Endothelial cell of umbilical vein (primary cell): ENCODE measurements at regions not wholly inside any gene's neighbourhood (a gene's known extent, or its start where the extent isn't known, plus 50 kb on each side); places are given as distances from the start of the nearest gene placed in this dataset.

Source experiments
- BruUV-seq: library from RNA; stranded (reverse); fragments of 400-500 nt; replicated peaks from 2 replicates; lab custom pipeline; 2021; lab: Mats Ljungman, UMichigan
- CTCF ChIA-PET: fragments of 300-600, 350-600 bp; sonication (Branson Sonifier 250); formaldehyde crosslinking; loops from one replicate; lab custom pipeline; 2021; ENCODE audit warnings: antibody characterized with exemption, inconsistent platforms; lab: Charles Lee
- POLR2A ChIA-PET: fragments of 300-600, 350-600 bp; sonication (Branson Sonifier 250); formaldehyde crosslinking; loops from one replicate; lab custom pipeline; 2021; ENCODE audit warnings: antibody characterized with exemption, inconsistent platforms; lab: Charles Lee
- DNase-seq: peaks from one replicate; pipeline ENCODE4 v3.0.0-alpha.2; 2011; ENCODE audit warnings: low read depth, low spot score
- FAIRE-seq: peaks from 2 replicates; lab custom pipeline; 2011; peaks lifted over from hg19 to GRCh38; lab: Jason Lieb, UNC
- H2AFZ ChIP-seq: 2 replicates; pipeline ENCODE4 v1.6.0; 2012; ENCODE audit warnings: low read depth, low read length, control low read depth, inconsistent platforms
- H3K27ac ChIP-seq: 2 replicates; pipeline ENCODE4 v1.5.1; 2011; ENCODE audit warnings: low read depth, mild to moderate bottlenecking, control low read depth, low read length, moderate library complexity; ENCODE audit not compliant: insufficient read depth
- H3K27me3 ChIP-seq, 2 experiments: 2 replicates each; pipeline versions ENCODE4 v1.6.0 to v1.6.1; 2011; ENCODE audit warnings: low read length in 2 of 2, mixed read lengths in 1 of 2; ENCODE audit not compliant: control insufficient read depth in 2 of 2, insufficient read depth in 2 of 2
- H3K36me3 ChIP-seq, 2 experiments: 2 replicates in 1 of 2; 3 replicates in 1 of 2; pipeline ENCODE4 v1.5.1; 2011; ENCODE audit warnings: low read length in 2 of 2, mild to moderate bottlenecking in 1 of 2, moderate library complexity in 1 of 2; ENCODE audit not compliant: control insufficient read depth in 2 of 2, insufficient read depth in 2 of 2; ENCODE audit errors: extremely low read depth in 1 of 2
- H3K4me1 ChIP-seq: 3 replicates; pipeline ENCODE4 v1.5.1; 2011; ENCODE audit warnings: mild to moderate bottlenecking, low read length; ENCODE audit not compliant: control insufficient read depth, insufficient read depth; ENCODE audit errors: extremely low read depth
- H3K4me2 ChIP-seq: 2 replicates; pipeline ENCODE4 v1.6.1; 2011; ENCODE audit warnings: low read length, control low read depth, mixed read lengths; ENCODE audit not compliant: insufficient read depth
- H3K4me3 ChIP-seq, 3 experiments: fragments of 200-600 bp in 1 of 3; sonication (generic), shearing (Covaris generic) in 1 of 3; replicated peaks in 1 of 3; 2 replicates each; pipeline ENCODE4 v1.5.1; 2011 to 2016; ENCODE audit warnings: control low read depth in 3 of 3, low read length in 3 of 3, mild to moderate bottlenecking in 2 of 3, inconsistent platforms in 1 of 3, low read depth in 1 of 3, moderate library complexity in 1 of 3; ENCODE audit not compliant: insufficient read depth in 1 of 3
- H3K79me2 ChIP-seq: 2 replicates; pipeline ENCODE4 v1.6.0; 2012; ENCODE audit warnings: low read length, inconsistent platforms; ENCODE audit not compliant: control insufficient read depth, insufficient read depth
- H3K9ac ChIP-seq: replicated peaks from 2 replicates; pipeline ENCODE3; 2011; ENCODE audit warnings: low read length, control low read depth; ENCODE audit not compliant: insufficient read depth; ENCODE audit errors: extremely low read depth
- H3K9me1 ChIP-seq: replicated peaks from 3 replicates; pipeline ENCODE4 v1.6.0; 2011; ENCODE audit warnings: mild to moderate bottlenecking, low read length; ENCODE audit not compliant: control insufficient read depth, insufficient read depth; ENCODE audit errors: extremely low read depth
- H3K9me3 ChIP-seq: replicated peaks from 2 replicates; pipeline ENCODE4 v1.5.1; 2012; ENCODE audit warnings: low read length, inconsistent platforms; ENCODE audit not compliant: control insufficient read depth, insufficient read depth
- H4K20me1 ChIP-seq: replicated peaks from 2 replicates; pipeline ENCODE3; 2011; ENCODE audit warnings: mild to moderate bottlenecking, low read length; ENCODE audit not compliant: control insufficient read depth, insufficient read depth; ENCODE audit errors: extremely low read depth
- EZH2 ChIP-seq: IDR thresholded peaks from 2 replicates; pipeline ENCODE4 v1.6.1; 2012; ENCODE audit warnings: borderline replicate concordance, low read depth, mild to moderate bottlenecking, moderate library complexity, low read length, inconsistent platforms; ENCODE audit not compliant: severe bottlenecking
- FOS ChIP-seq: IDR thresholded peaks from 2 replicates; pipeline ENCODE4 v1.6.1; 2011; ENCODE audit warnings: mild to moderate bottlenecking, low read length, moderate library complexity, borderline replicate concordance; ENCODE audit not compliant: insufficient read depth
- GATA2 ChIP-seq: IDR thresholded peaks from 2 replicates; pipeline ENCODE4 v1.7.0; 2011; ENCODE audit warnings: low read depth, mild to moderate bottlenecking, moderate library complexity, mixed read lengths, low read length; ENCODE audit not compliant: insufficient read length, insufficient read depth
- JUN ChIP-seq: IDR thresholded peaks from 2 replicates; pipeline ENCODE4 v1.6.1; 2011; ENCODE audit warnings: borderline replicate concordance, low read depth; ENCODE audit not compliant: insufficient read length, insufficient read depth
- MYC ChIP-seq: IDR thresholded peaks from one replicate; pipeline ENCODE4 v1.6.1; 2011; ENCODE audit warnings: mild to moderate bottlenecking, low read depth, low read length
- POLR2A ChIP-seq: IDR thresholded peaks from 2 replicates; pipeline ENCODE4 v1.6.1; 2012; ENCODE audit warnings: low read depth, mild to moderate bottlenecking, control low read depth, low read length
- POLR2AphosphoS5 ChIP-seq: IDR thresholded peaks from 2 replicates; pipeline ENCODE4 v1.6.1; 2012; ENCODE audit warnings: low read depth, mild to moderate bottlenecking, control low read depth, low read length, moderate library complexity; ENCODE audit not compliant: insufficient read depth
- dilution Hi-C: fragments of 300-500 bp; cut with MboI; formaldehyde crosslinking; loops from one replicate; pipeline ENCODE4 v1.15.0; 2019; ENCODE audit warnings: low sequenced_read_pairs; ENCODE audit not compliant: extremely low pct_ligation_motif_present
- intact Hi-C: fragments of 100-400 bp; cut with micrococcal nuclease; formaldehyde crosslinking; loops from one replicate; pipeline ENCODE4 v1.10.0; 2022
- TF ChIP-seq, protein P1 (sequence below): IDR thresholded peaks from 2 replicates; pipeline ENCODE4 v1.6.1; 2011; ENCODE audit not compliant: insufficient read depth, insufficient read length
- TF ChIP-seq, protein P2 (sequence below), 2 donors: IDR thresholded peaks; 1 replicate in 1 of 2; 2 replicates in 1 of 2; pipeline ENCODE4 v1.5.1; 2011; ENCODE audit warnings: low read length in 2 of 2, mild to moderate bottlenecking in 2 of 2, moderate library complexity in 2 of 2, control low read depth in 1 of 2, inconsistent platforms in 1 of 2, low read depth in 1 of 2; ENCODE audit not compliant: insufficient read depth in 1 of 2; ENCODE audit errors: extremely low read depth in 1 of 2

DNA sequence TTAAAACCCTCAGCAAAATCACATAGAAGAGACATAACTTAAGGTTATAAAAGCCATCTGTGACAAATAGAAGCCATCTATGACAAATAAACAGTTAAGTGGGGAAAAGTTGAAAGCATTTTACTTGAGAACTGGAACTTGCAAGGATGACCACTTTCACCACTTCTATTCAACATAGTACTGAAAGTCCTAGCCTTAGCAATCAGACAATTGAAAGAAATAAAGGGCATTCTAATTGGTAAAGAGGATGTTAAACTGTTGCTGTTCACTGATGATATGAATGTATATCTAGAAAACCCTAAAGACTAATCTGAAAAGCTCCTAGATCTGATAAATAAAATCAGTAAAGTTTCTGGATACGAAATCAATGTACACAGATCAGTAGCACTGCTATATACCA, 186.9 kb upstream of the SATB1 start:
- ChIA-PET POLR2A (no interaction called here), CTCF (no interaction called here)
- no peaks in the 10 kb centered on the region for H3K36me3 ChIP-seq
- no peaks in the 10 kb centered on the region for H3K4me1 ChIP-seq
- no peaks in the 10 kb centered on the region for H3K9me1 ChIP-seq
- intact Hi-C loops, result no loop called here
- no peak overlapping the region for H3K4me3 ChIP-seq
- BruUV-seq, result no TSS peak
- no peaks in the 10 kb centered on the region for H3K79me2 ChIP-seq
- FAIRE-seq (no peak), DNase-seq (no peak)
- no peak overlapping the region for H3K9ac ChIP-seq
- no peaks in the 10 kb centered on the region for H3K27me3 ChIP-seq
- peaks cover 4% of the 10 kb centered on the region for H3K9me3 ChIP-seq
- no peak overlapping the region for H2AFZ ChIP-seq
- no peak overlapping the region for H3K4me2 ChIP-seq
- TF ChIP-seq JUN (no peak), MYC (no peak), EZH2 (no peak), POLR2A (no peak), FOS (no peak), POLR2AphosphoS5 (no peak), GATA2 (no peak)
- TF ChIP-seq, protein P1, sequence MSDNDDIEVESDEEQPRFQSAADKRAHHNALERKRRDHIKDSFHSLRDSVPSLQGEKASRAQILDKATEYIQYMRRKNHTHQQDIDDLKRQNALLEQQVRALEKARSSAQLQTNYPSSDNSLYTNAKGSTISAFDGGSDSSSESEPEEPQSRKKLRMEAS, result no peak
- TF ChIP-seq, protein P2, sequence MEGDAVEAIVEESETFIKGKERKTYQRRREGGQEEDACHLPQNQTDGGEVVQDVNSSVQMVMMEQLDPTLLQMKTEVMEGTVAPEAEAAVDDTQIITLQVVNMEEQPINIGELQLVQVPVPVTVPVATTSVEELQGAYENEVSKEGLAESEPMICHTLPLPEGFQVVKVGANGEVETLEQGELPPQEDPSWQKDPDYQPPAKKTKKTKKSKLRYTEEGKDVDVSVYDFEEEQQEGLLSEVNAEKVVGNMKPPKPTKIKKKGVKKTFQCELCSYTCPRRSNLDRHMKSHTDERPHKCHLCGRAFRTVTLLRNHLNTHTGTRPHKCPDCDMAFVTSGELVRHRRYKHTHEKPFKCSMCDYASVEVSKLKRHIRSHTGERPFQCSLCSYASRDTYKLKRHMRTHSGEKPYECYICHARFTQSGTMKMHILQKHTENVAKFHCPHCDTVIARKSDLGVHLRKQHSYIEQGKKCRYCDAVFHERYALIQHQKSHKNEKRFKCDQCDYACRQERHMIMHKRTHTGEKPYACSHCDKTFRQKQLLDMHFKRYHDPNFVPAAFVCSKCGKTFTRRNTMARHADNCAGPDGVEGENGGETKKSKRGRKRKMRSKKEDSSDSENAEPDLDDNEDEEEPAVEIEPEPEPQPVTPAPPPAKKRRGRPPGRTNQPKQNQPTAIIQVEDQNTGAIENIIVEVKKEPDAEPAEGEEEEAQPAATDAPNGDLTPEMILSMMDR (IDR thresholded peaks at IDR 0.05; ENCODE audit: extremely low read depth in 1 of 2, insufficient read depth in 1 of 2, low read depth in 1 of 2, low read length in 2 of 2), result no peak
- H3K27ac ChIP-seq, result no peak overlapping the region
- H4K20me1 ChIP-seq, result no peaks in the 10 kb centered on the region
- dilution Hi-C loops, result no loop called here
